ENCODE measurements at regions not wholly inside any gene's neighbourhood (a gene's known extent, or its start where the extent isn't known, plus 50 kb on each side); places are given as distances from the start of the nearest gene placed in this dataset.

DNA sequence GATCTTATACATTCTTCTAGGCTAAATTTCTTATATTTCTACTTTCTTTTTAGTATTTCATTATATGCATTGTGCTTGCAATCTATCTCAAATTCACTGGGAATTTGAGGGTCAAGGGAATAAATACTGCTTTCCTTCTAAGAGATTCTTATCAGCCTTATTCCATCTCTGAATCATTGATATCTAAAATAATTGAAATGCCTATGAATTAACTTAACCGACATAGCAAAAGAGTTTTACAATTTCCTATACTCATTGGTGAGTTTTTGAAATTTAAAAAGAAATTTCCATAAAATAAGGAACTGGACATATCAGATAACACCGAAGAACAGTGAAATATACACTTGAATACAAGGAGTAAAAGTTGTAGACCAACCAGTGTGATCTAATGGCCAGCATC, 373.7 kb downstream of the NAF1 start:
- H3K9me3 ChIP-seq (ENCODE audit: low read length): no peaks in the 10 kb centered on the region
- no peak overlapping the region for H2AFZ ChIP-seq (ENCODE audit: low read length)
- intact Hi-C loops (cut with micrococcal nuclease): no loop called here
- no peaks in the 10 kb centered on the region for H3K79me2 ChIP-seq (ENCODE audit: low read length)
- CTCF ChIA-PET: no interaction called here
- POLR2A ChIA-PET (ENCODE audit: unreplicated experiment): no interaction called here
- H3K27me3 ChIP-seq (ENCODE audit: low read length): no peaks in the 10 kb centered on the region
- TF ChIP-seq EZH2 (IDR thresholded peaks at IDR 0.05; ENCODE audit: low read length, unreplicated experiment): no peak
- TF ChIP-seq, protein P1, sequence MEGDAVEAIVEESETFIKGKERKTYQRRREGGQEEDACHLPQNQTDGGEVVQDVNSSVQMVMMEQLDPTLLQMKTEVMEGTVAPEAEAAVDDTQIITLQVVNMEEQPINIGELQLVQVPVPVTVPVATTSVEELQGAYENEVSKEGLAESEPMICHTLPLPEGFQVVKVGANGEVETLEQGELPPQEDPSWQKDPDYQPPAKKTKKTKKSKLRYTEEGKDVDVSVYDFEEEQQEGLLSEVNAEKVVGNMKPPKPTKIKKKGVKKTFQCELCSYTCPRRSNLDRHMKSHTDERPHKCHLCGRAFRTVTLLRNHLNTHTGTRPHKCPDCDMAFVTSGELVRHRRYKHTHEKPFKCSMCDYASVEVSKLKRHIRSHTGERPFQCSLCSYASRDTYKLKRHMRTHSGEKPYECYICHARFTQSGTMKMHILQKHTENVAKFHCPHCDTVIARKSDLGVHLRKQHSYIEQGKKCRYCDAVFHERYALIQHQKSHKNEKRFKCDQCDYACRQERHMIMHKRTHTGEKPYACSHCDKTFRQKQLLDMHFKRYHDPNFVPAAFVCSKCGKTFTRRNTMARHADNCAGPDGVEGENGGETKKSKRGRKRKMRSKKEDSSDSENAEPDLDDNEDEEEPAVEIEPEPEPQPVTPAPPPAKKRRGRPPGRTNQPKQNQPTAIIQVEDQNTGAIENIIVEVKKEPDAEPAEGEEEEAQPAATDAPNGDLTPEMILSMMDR (conservative IDR thresholded peaks at IDR 0.05; ENCODE audit: low read depth, low read length): no peak
- no peak for TF ChIP-seq EZH2phosphoT487 (IDR thresholded peaks at IDR 0.05; ENCODE audit: borderline replicate concordance, low read length)
- no peak overlapping the region for H3K4me3 ChIP-seq (ENCODE audit: low read length)
- H3K36me3 ChIP-seq (ENCODE audit: low read depth, low read length): no peaks in the 10 kb centered on the region
- ATAC-seq (no peak), DNase-seq (no peak)
- no TSS peak for BruUV-seq (replicated peaks)
- no peaks in the 10 kb centered on the region for H4K20me1 ChIP-seq (ENCODE audit: low read length)
- no peaks in the 10 kb centered on the region for H3K4me1 ChIP-seq (ENCODE audit: insufficient read depth, low read length)
- no peak overlapping the region for H3K9ac ChIP-seq (ENCODE audit: low read length)
- no peak overlapping the region for H3K27ac ChIP-seq (ENCODE audit: low read length)
- no peaks in the 10 kb centered on the region for H3F3A ChIP-seq (ENCODE audit: low read length, unreplicated experiment)
- H3K4me2 ChIP-seq (ENCODE audit: low read length): no peak overlapping the region
- no peaks in the 10 kb centered on the region for H3K9me2 ChIP-seq (replicated peaks; ENCODE audit: low read length)

DNA sequence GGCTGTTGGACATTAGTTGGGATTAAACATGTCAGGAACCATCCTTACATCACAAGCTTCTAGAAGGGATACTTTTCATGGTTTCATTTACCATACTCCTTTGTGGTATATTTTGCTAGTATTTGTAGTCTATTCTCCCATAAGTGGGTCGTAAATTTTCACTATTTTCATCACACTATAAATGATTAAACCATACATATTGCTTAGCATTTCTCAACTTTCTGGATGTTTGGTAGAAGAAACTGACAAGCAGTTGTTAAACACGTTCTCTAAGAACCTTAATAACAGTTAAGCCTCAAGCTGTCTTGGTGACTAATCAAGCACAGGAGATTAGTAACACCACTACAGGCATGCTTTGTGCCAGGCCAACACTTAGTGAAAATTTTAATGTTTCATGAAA, 375.5 kb downstream of the NAF1 start:
- ATAC-seq: no peak
- Histone ChIP-seq H3K4me2 (ENCODE audit: low read length) (no peak overlapping the region), H3K9me2 (replicated peaks; ENCODE audit: low read length) (no peaks in the 10 kb centered on the region), H3K79me2 (ENCODE audit: low read length) (no peaks in the 10 kb centered on the region), H3K27ac (ENCODE audit: low read length) (no peak overlapping the region), H3K9ac (ENCODE audit: low read length) (no peak overlapping the region), H2AFZ (ENCODE audit: low read length) (no peak overlapping the region), H3K36me3 (ENCODE audit: low read depth, low read length) (no peaks in the 10 kb centered on the region), H4K20me1 (ENCODE audit: low read length) (no peaks in the 10 kb centered on the region), H3K27me3 (ENCODE audit: low read length) (no peaks in the 10 kb centered on the region), H3K4me1 (ENCODE audit: insufficient read depth, low read length) (no peaks in the 10 kb centered on the region), H3K9me3 (ENCODE audit: low read length) (no peaks in the 10 kb centered on the region), H3K4me3 (ENCODE audit: low read length) (no peak overlapping the region), H3F3A (ENCODE audit: low read length, unreplicated experiment) (no peaks in the 10 kb centered on the region)
- BruUV-seq (replicated peaks): no TSS peak
- no peak for DNase-seq
- ChIA-PET POLR2A (ENCODE audit: unreplicated experiment) (no interaction called here), CTCF (no interaction called here)
- no peak for TF ChIP-seq EZH2 (IDR thresholded peaks at IDR 0.05; ENCODE audit: low read length, unreplicated experiment)
- TF ChIP-seq, protein P1 (conservative IDR thresholded peaks at IDR 0.05; ENCODE audit: low read depth, low read length): no peak
- TF ChIP-seq EZH2phosphoT487 (IDR thresholded peaks at IDR 0.05; ENCODE audit: borderline replicate concordance, low read length): no peak
- intact Hi-C loops (cut with micrococcal nuclease): no loop called here

DNA sequence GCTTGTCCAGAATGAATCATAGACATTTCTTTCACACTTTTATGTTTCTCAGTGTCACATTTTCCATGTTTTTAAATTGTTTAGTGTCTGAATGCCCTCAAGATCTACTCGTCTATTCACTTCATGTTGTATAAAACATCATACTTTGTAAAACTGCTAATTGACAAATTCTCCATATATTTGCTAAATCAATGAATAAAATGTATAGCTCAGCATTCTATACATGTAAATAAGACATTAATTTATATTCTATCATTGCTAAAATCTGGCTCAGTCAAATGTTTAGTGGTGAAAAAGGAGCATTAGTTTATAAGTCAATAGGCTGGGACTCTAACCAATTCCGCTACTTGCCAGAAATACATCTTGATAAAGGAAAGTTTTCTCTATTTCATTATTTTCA, 379.6 kb downstream of the NAF1 start:
- BruUV-seq (replicated peaks): no TSS peak
- no peak for DNase-seq

More for the DNA sequence above, 379.6 kb downstream of the NAF1 start:
- Histone ChIP-seq H3K9me3 (ENCODE audit: low read length) (no peaks in the 10 kb centered on the region), H2AFZ (ENCODE audit: low read length) (no peak overlapping the region), H3K9ac (ENCODE audit: low read length) (no peak overlapping the region), H3K27ac (ENCODE audit: low read length) (no peak overlapping the region), H3K79me2 (ENCODE audit: low read length) (no peaks in the 10 kb centered on the region), H3K27me3 (ENCODE audit: low read length) (no peaks in the 10 kb centered on the region), H4K20me1 (ENCODE audit: low read length) (no peaks in the 10 kb centered on the region), H3F3A (ENCODE audit: low read length, unreplicated experiment) (no peaks in the 10 kb centered on the region), H3K9me2 (replicated peaks; ENCODE audit: low read length) (no peaks in the 10 kb centered on the region), H3K36me3 (ENCODE audit: low read depth, low read length) (no peaks in the 10 kb centered on the region), H3K4me1 (ENCODE audit: insufficient read depth, low read length) (no peaks in the 10 kb centered on the region), H3K4me3 (ENCODE audit: low read length) (no peak overlapping the region), H3K4me2 (ENCODE audit: low read length) (no peak overlapping the region)
- CTCF ChIA-PET: no interaction called here
- POLR2A ChIA-PET (ENCODE audit: unreplicated experiment): no interaction called here
- no peak for ATAC-seq
- TF ChIP-seq, protein P1 (conservative IDR thresholded peaks at IDR 0.05; ENCODE audit: low read depth, low read length): no peak
- TF ChIP-seq EZH2phosphoT487 (IDR thresholded peaks at IDR 0.05; ENCODE audit: borderline replicate concordance, low read length): no peak
- TF ChIP-seq EZH2 (IDR thresholded peaks at IDR 0.05; ENCODE audit: low read length, unreplicated experiment): no peak
- intact Hi-C loops (cut with micrococcal nuclease): no loop called here

All from PC-3 (cell line).